HG02852 (cell line): ENCODE measurements at regions not wholly inside any gene's neighbourhood (a gene's known extent, or its start where the extent isn't known, plus 50 kb on each side); places are given as distances from the start of the nearest gene placed in this dataset.
"Not testable (repeated sequence)": the region's sequence is repeated elsewhere in the genome, so short reads cannot be mapped to it uniquely, and the experiment has no call there.

Experiments used
- ATAC-seq: cut with Tn5 transposase; IDR thresholded peaks from one replicate; pipeline ENCODE4 v1.9.1; 2021; ENCODE audit warnings: mild to moderate bottlenecking, moderate library complexity; ENCODE audit not compliant: unreplicated experiment

DNA sequence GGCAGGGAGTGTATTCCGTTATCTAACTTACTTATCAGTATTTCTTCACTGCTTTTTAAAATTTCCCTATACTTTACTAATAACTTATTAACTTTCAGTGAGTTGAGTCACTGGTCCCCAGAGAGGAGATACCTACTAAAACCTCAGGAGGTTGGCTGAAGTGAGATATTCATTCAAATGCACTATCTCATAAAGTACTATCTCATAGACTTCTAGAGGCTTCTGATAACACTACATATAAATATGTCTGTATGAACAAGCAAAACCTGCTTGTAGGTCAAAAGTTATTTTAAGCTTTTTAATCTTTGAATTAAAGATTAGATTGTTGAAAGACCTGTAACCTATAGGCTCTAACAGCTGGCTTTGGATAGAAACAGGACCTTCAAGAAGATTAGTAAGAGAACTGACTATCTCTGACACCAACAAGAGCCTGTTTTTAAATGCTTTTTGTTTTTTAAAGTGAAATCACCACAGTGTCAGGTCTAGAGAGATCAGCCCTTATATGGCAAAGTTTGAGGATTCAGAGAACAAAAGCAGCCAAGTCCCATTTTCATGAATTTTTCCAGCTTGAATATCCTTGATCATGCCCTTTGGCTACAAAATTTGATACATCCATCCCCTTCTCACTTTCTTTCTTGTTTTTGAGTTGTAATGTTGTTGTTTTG lies 242.2 kb downstream of the ARL4A start:
- ATAC-seq = no peak

- ATAC-seq = no peak
These were observed 243.1 kb downstream of the ARL4A start for GRCh38 chr7:12930534-12930933.

- ATAC-seq = not testable (repeated sequence)
These were observed 244.0 kb downstream of the ARL4A start for GRCh38 chr7:12931465-12931864.

DNA sequence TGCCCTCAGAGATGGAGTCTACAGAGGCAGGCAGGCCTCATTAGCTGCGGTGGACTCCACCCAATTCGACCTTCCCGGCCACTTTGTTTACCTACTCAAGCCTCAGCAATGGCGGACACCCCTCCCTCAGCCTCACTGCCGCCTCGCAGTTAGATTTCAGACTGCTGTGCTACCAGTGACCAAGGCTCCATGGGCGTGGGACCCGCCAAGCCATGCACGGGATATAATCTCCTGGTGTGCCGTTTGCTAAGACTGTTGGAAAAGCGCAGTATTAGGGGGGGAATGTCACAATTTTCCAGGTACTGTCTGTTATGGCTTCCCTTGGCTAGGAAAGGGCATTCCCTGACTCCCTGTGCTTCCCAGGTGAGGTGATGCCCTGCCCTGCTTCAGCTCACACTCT lies 252.3 kb downstream of the ARL4A start:
- no peak for ATAC-seq

- ATAC-seq = no peak
These were observed 254.1 kb downstream of the ARL4A start for GRCh38 chr7:12941512-12941911.

GRCh38 chr7:12942609-12943008 lies 255.2 kb downstream of the ARL4A start:
- ATAC-seq = no peak

DNA sequence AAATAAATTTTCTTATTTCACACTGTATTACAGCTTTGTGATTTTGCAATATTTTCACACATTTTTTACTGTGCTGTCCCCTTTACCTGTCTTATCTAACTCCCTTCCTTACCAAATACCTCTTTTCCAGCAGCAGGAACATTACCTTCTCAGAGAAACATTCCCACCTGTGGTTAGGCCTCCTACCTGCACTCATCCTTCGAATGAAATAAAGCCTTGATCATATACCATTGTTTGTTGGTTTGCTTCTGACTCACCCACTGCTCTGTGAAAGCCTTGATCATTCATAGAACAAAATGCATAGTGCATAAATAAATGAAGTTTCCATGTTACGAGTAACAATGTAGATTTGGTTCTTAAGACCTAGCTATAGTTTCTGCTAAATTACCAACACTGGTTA lies 256.3 kb downstream of the ARL4A start:
- no peak for ATAC-seq

- no peak for ATAC-seq
These were observed 258.5 kb downstream of the ARL4A start for GRCh38 chr7:12945901-12946300.

DNA sequence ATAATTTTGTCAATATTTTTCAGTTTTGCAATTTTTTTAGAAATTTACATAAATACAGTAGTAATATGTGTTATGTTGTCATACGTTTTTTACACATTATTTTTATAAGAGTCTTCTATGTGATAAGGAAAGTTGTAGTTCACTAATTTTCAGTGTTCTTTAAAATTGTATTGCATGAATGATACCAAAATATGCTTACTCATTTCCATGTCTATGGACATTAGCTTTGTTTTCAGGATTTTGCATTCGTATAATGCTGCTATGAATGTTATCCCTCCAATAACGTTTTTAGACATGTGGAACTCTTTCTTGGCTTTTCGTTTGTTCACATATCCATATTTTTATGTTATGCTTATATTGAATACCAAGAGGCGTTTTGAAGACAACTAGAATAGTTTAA lies 260.0 kb downstream of the ARL4A start:
- no peak for ATAC-seq

GRCh38 chr7:12949060-12949931 lies 261.9 kb downstream of the ARL4A start:
- ATAC-seq = no peak

DNA sequence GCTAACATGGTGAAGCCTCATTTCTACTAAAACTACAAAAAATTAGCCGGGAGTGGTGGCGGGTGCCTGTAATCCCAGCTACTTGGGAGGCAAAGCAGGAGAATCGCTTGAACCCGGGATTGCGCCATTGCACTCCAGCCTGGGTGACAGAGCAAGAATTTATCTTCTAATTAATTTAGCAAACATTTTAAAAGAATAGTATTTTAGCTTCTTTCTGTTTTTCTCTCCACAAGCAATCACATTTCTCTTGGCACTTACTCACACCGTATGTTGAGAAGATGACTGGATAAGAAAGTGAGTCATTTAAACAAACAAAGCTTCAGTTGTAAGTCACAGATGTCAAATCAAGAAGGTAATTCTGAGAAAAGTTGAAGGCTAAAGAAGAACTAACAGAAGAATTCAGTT lies 264.0 kb downstream of the ARL4A start:
- ATAC-seq = no peak

- no peak for ATAC-seq
These were observed 267.1 kb downstream of the ARL4A start for GRCh38 chr7:12954380-12955033.

- no peak for ATAC-seq
These were observed 270.1 kb downstream of the ARL4A start for GRCh38 chr7:12957487-12957886.

- ATAC-seq = no peak
These were observed 274.6 kb downstream of the ARL4A start for GRCh38 chr7:12961910-12962480.

GRCh38 chr7:12963435-12963834 lies 276.0 kb downstream of the ARL4A start:
- no peak for ATAC-seq

GRCh38 chr7:12964836-12965235 lies 277.4 kb downstream of the ARL4A start:
- no peak for ATAC-seq

GRCh38 chr7:12965767-12966166 lies 278.3 kb downstream of the ARL4A start:
- no peak for ATAC-seq

DNA sequence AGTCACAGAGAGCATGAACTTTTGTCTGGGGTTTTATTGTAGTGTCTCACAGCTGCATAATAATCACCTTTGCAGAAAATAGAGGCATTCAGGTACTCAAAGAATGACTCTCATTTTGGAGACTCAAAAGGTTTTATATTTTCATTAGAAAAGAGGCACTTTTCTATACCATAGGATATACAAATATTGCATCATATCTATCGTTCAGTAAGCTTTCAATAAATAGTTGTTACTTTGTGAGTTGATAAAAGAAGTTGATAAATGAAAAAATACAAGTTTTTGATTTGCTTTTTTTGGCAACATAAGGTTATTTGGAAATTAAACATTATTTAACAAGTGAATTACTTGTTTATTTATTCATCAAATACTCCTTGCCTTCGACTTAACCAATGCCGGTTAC lies 279.9 kb downstream of the ARL4A start:
- no peak for ATAC-seq

DNA sequence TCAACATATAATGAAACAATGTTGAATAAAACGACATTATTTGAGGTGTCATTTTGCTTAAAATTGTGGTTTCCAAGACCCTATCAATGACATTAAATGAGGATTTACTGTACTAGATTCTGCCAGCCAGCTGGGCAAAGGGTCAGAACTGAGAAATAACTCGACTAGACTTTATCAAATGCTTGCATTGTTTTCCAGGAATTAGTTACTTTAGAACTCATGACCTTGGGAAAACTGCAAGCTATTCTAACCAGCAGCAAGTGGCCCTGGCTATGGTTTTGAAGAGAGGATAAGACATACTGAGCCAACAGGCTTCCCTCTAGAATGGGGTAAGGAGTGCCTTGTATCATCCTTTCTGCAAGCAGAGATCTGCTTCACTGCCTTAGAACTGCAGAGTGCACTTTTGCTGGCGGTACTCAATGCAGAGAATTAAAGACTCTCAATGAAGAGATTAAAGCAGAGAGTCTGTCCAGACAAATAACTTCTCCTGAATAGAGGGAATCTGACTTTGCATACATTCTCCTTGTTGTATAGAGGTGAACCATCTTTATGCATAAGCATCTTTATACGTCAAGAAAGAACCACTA lies 281.5 kb downstream of the ARL4A start:
- ATAC-seq = no peak

GRCh38 chr7:12970626-12971025 lies 283.2 kb downstream of the ARL4A start:
- ATAC-seq = no peak
